H1 (cell line): ENCODE measurements at regions not wholly inside any gene's neighbourhood (a gene's known extent, or its start where the extent isn't known, plus 50 kb on each side); places are given as distances from the start of the nearest gene placed in this dataset.

Source experiments
- CTCF ChIA-PET: fragments of 300-600 bp; sonication (Branson Sonifier 250); formaldehyde crosslinking; loops from one replicate; lab custom pipeline; 2021; ENCODE audit not compliant: partially characterized antibody; lab: Charles Lee
- POLR2A ChIA-PET: fragments of 300-600 bp; sonication (Branson Sonifier 250); formaldehyde crosslinking; loops from one replicate; lab custom pipeline; 2021; ENCODE audit warnings: inconsistent platforms; ENCODE audit not compliant: partially characterized antibody; lab: Charles Lee
- DNase-seq, 2 experiments: peaks; one replicate each; pipeline versions ENCODE4 v3.0.0 to v3.0.0-alpha.2; 2010 to 2022; ENCODE audit warnings: low spot score in 2 of 2, low read depth in 1 of 2, mixed read lengths in 1 of 2
- FAIRE-seq: peaks from 2 replicates; lab custom pipeline; 2011; peaks lifted over from hg19 to GRCh38; lab: Jason Lieb, UNC
- H2AFZ ChIP-seq: 2 replicates; pipeline ENCODE4 v1.8.1; 2012; ENCODE audit warnings: low read length, inconsistent platforms
- H2AK5ac ChIP-seq: 2 replicates; pipeline ENCODE4 v1.6.1; 2013; ENCODE audit warnings: low read depth, low read length
- H2BK120ac ChIP-seq: replicated peaks from 2 replicates; pipeline ENCODE3; 2013; ENCODE audit warnings: low read depth, low read length, inconsistent platforms
- H2BK12ac ChIP-seq: 2 replicates; pipeline ENCODE4 v1.6.1; 2013; ENCODE audit warnings: low read depth, low read length
- H2BK15ac ChIP-seq: 2 replicates; pipeline ENCODE4 v1.6.1; 2013; ENCODE audit warnings: low read length
- H2BK20ac ChIP-seq: 2 replicates; pipeline ENCODE4 v1.6.1; 2013; ENCODE audit warnings: low read length
- H2BK5ac ChIP-seq: 2 replicates; pipeline ENCODE4 v1.6.1; 2013; ENCODE audit warnings: low read depth, low read length
- H3K14ac ChIP-seq: 2 replicates; pipeline ENCODE4 v1.6.1; 2013; ENCODE audit warnings: inconsistent platforms; ENCODE audit not compliant: insufficient read length
- H3K18ac ChIP-seq: 2 replicates; pipeline ENCODE4 v1.6.1; 2013; ENCODE audit warnings: low read length; ENCODE audit errors: extremely low read depth
- H3K23ac ChIP-seq: 2 replicates; pipeline ENCODE4 v1.6.1; 2013; ENCODE audit warnings: inconsistent platforms; ENCODE audit not compliant: insufficient read length
- H3K23me2 ChIP-seq: 2 replicates; pipeline ENCODE4 v1.6.1; 2013; ENCODE audit warnings: low read depth, low read length
- H3K27ac ChIP-seq: 2 replicates; pipeline ENCODE4 v1.6.1; 2011; ENCODE audit warnings: low read depth, low read length, inconsistent platforms
- H3K27me3 ChIP-seq, 4 experiments: replicated peaks in 1 of 4; 1 replicate in 1 of 4; 2 replicates in 3 of 4; pipeline versions ENCODE4 v1.6.1 to v1.8.1; 2011 to 2013; ENCODE audit warnings: low read length in 3 of 4, mild to moderate bottlenecking in 3 of 4, inconsistent platforms in 2 of 4, mixed read lengths in 2 of 4, moderate library complexity in 1 of 4; ENCODE audit not compliant: control insufficient read depth in 3 of 4, insufficient read depth in 3 of 4; ENCODE audit errors: extremely low read depth in 1 of 4
- H3K36me3 ChIP-seq, 4 experiments: 2 replicates each; pipeline versions ENCODE4 v1.6.1 to v1.8.1; 2011 to 2013; ENCODE audit warnings: mild to moderate bottlenecking in 4 of 4, low read length in 3 of 4, moderate library complexity in 2 of 4, control low read depth in 1 of 4, inconsistent platforms in 1 of 4; ENCODE audit not compliant: insufficient read depth in 4 of 4, control insufficient read depth in 2 of 4
- H3K4ac ChIP-seq: replicated peaks from 2 replicates; pipeline ENCODE3; 2013; ENCODE audit warnings: low read length, low read depth, mixed read lengths, inconsistent platforms; ENCODE audit not compliant: insufficient read length
- H3K4me1 ChIP-seq, 4 experiments: replicated peaks in 1 of 4; 1 replicate in 1 of 4; 2 replicates in 3 of 4; pipeline versions ENCODE4 v1.6.1 to v1.8.1; 2011 to 2013; ENCODE audit warnings: low read length in 3 of 4, inconsistent platforms in 2 of 4, mixed read lengths in 1 of 4; ENCODE audit not compliant: insufficient read depth in 4 of 4, control insufficient read depth in 3 of 4
- H3K4me2 ChIP-seq, 2 experiments: 2 replicates each; pipeline versions ENCODE4 v1.6.1 to v1.8.1; 2011 to 2013; ENCODE audit warnings: low read depth in 2 of 2, low read length in 2 of 2, control low read depth in 1 of 2, inconsistent platforms in 1 of 2, mild to moderate bottlenecking in 1 of 2; ENCODE audit not compliant: insufficient read depth in 1 of 2
- H3K4me3 ChIP-seq, 4 experiments: fragments of 200-600, 300-600 bp in 1 of 4; sonication (generic), shearing (Covaris generic), sonication (Bioruptor Twin) in 1 of 4; 2 replicates each; pipeline versions ENCODE4 v1.5.1 to v1.8.1; 2011 to 2016; ENCODE audit warnings: low read length in 4 of 4, low read depth in 3 of 4, control low read depth in 2 of 4, inconsistent platforms in 2 of 4, mild to moderate bottlenecking in 2 of 4, mixed read lengths in 1 of 4, moderate library complexity in 1 of 4; ENCODE audit not compliant: insufficient read depth in 2 of 4; ENCODE audit errors: extremely low read depth in 1 of 4
- H3K56ac ChIP-seq: replicated peaks from 2 replicates; pipeline ENCODE3; 2013; ENCODE audit warnings: low read depth, mild to moderate bottlenecking, mixed read lengths, low read length, inconsistent platforms; ENCODE audit not compliant: insufficient read length
- H3K79me1 ChIP-seq: 2 replicates; pipeline ENCODE4 v1.6.1; 2013; ENCODE audit warnings: low read depth, low read length, control low read depth
- H3K79me2 ChIP-seq, 2 experiments: 2 replicates each; pipeline versions ENCODE4 v1.6.1 to v1.8.1; 2012 to 2013; ENCODE audit warnings: low read length in 2 of 2, mild to moderate bottlenecking in 2 of 2, inconsistent platforms in 1 of 2; ENCODE audit not compliant: insufficient read depth in 2 of 2, control insufficient read depth in 1 of 2
- H3K9ac ChIP-seq, 4 experiments: replicated peaks in 1 of 4; 1 replicate in 1 of 4; 2 replicates in 3 of 4; pipeline versions ENCODE4 v1.6.1 to v1.8.1; 2011 to 2013; ENCODE audit warnings: low read depth in 3 of 4, low read length in 3 of 4, control low read depth in 2 of 4, mild to moderate bottlenecking in 2 of 4, moderate library complexity in 2 of 4, inconsistent platforms in 1 of 4; ENCODE audit errors: extremely low read depth in 1 of 4
- H3K9me3 ChIP-seq, 2 experiments: 2 replicates each; pipeline versions ENCODE4 v1.6.1 to v1.8.1; 2012 to 2013; ENCODE audit warnings: mild to moderate bottlenecking in 2 of 2, moderate library complexity in 2 of 2, control low read depth in 1 of 2, inconsistent platforms in 1 of 2, low read depth in 1 of 2, low read length in 1 of 2, mixed read lengths in 1 of 2; ENCODE audit not compliant: insufficient read depth in 2 of 2
- H4K20me1 ChIP-seq, 2 experiments: replicated peaks in 1 of 2; 2 replicates each; pipeline versions ENCODE3 to v1.8.1; 2011 to 2013; ENCODE audit warnings: inconsistent platforms in 2 of 2, low read length in 2 of 2, mild to moderate bottlenecking in 1 of 2; ENCODE audit not compliant: insufficient read depth in 2 of 2, control insufficient read depth in 1 of 2
- H4K5ac ChIP-seq: 2 replicates; pipeline ENCODE4 v1.6.1; 2013; ENCODE audit warnings: low read length, low read depth, mixed read lengths, inconsistent platforms; ENCODE audit not compliant: insufficient read length
- H4K8ac ChIP-seq: 2 replicates; pipeline ENCODE4 v1.8.0; 2013; ENCODE audit warnings: mild to moderate bottlenecking, moderate library complexity, low read length, inconsistent platforms; ENCODE audit not compliant: insufficient read depth; ENCODE audit errors: extremely low read depth
- H4K91ac ChIP-seq: replicated peaks from 2 replicates; pipeline ENCODE3; 2013; ENCODE audit warnings: low read length, mixed read lengths, inconsistent platforms; ENCODE audit not compliant: insufficient read length
- ASH2L ChIP-seq: fragments of 200-600, 300-600 bp; sonication (generic); IDR thresholded peaks from one replicate; pipeline ENCODE4 v1.7.1; 2017; ENCODE audit warnings: low read length
- KDM4A ChIP-seq: IDR thresholded peaks from one replicate; pipeline ENCODE4 v1.7.1; 2012; ENCODE audit warnings: low read depth, mild to moderate bottlenecking, moderate library complexity, low read length, inconsistent platforms; ENCODE audit not compliant: severe bottlenecking
- KDM5A ChIP-seq: fragments of 200-600 bp; IDR thresholded peaks from 2 replicates; pipeline ENCODE4 v1.7.1; 2012; ENCODE audit warnings: mild to moderate bottlenecking, low read length, inconsistent platforms, mixed read lengths
- POLR2AphosphoS5 ChIP-seq: IDR thresholded peaks from 2 replicates; pipeline ENCODE4 v1.6.1; 2011; ENCODE audit warnings: low read depth, low read length
- SP2 ChIP-seq: IDR thresholded peaks from 2 replicates; pipeline ENCODE4 v1.6.1; 2012; ENCODE audit warnings: mild to moderate bottlenecking, low read length, inconsistent platforms
- YY1 ChIP-seq: IDR thresholded peaks from 2 replicates; pipeline ENCODE4 v1.6.1; 2011; ENCODE audit warnings: low read depth, mild to moderate bottlenecking, low read length
- WGBS, 2 experiments: shearing (Covaris generic) in 1 of 2; methylation state at CpG; one replicate each; pipeline versions ENCODE4 v1.1.6 to v1.1.7; 2013 to 2015; ENCODE audit warnings: low lambda C conversion rate in 2 of 2, mixed read lengths in 2 of 2, inconsistent platforms in 1 of 2, low coverage in 1 of 2, missing lambda C conversion rate in 1 of 2; ENCODE audit not compliant: insufficient replicate concordance in 2 of 2, insufficient coverage in 1 of 2, insufficient read length in 1 of 2; ENCODE audit errors: extremely low coverage in 1 of 2, missing lambda C conversion rate in 1 of 2; 5-methylcytosine and 5-hydroxymethylcytosine counted together
- TF ChIP-seq, protein P1 (sequence below): IDR thresholded peaks from 2 replicates; pipeline ENCODE4 v1.6.1; 2011; ENCODE audit warnings: low read depth, mild to moderate bottlenecking, low read length; ENCODE audit not compliant: insufficient read depth
- TF ChIP-seq, protein P2 (sequence below): IDR thresholded peaks from 2 replicates; pipeline ENCODE4 v1.6.1; 2012; ENCODE audit warnings: low read length, inconsistent platforms

DNA sequence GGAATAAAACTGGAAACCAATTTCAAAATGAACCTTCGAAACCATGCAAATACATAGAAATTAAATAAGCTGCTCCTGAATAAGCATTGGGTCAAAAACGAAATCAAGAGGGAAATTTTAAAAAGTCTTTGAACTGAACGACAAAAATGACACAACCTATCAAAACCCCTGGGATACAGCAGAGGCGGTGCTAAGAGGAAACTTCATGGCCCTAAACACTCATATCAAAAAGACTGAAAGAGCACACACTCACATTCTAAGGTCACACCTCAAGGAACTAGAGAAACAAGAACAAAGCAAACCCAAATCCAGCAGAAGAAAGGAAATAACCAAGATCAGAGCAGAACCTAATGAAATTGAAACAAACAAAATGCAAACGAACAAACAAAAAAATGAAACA lies 85.2 kb upstream of the CDC42BPA start:
- no peaks in the 10 kb centered on the region for H4K20me1 ChIP-seq
- H2BK20ac ChIP-seq = no peak overlapping the region
- no peak overlapping the region for H3K4me2 ChIP-seq
- no peaks in the 10 kb centered on the region for H3K36me3 ChIP-seq
- WGBS, 2 experiments = 80% methylated on average over 5 of the region's 5 CpGs; no CpG with 5 or more reads in 1 of the 2 experiments
- H2BK120ac ChIP-seq = no peak overlapping the region
- no peaks in the 10 kb centered on the region for H3K79me2 ChIP-seq
- no peak overlapping the region for H2BK12ac ChIP-seq
- no peak overlapping the region for H2BK15ac ChIP-seq
- no peak overlapping the region for H3K4me3 ChIP-seq
- H4K5ac ChIP-seq = no peak overlapping the region
- H3K4me1 ChIP-seq = no peaks in the 10 kb centered on the region
- H2AK5ac ChIP-seq = no peak overlapping the region
- H3K18ac ChIP-seq = no peak overlapping the region
- H3K79me1 ChIP-seq = no peaks in the 10 kb centered on the region
- DNase-seq (no peak), FAIRE-seq (no peak)
- POLR2A ChIA-PET = no interaction called here
- no peak overlapping the region for H2AFZ ChIP-seq
- no peak overlapping the region for H3K4ac ChIP-seq
- no peak overlapping the region for H3K27ac ChIP-seq
- no peak overlapping the region for H2BK5ac ChIP-seq
- H3K9me3 ChIP-seq = peaks cover 6% of the 10 kb centered on the region in 2 experiments; a peak in 2 of 4 replicates
- no peaks in the 10 kb centered on the region for H3K23me2 ChIP-seq
- H4K91ac ChIP-seq = no peak overlapping the region
- no peak overlapping the region for H4K8ac ChIP-seq
- H3K23ac ChIP-seq = no peak overlapping the region
- no peak overlapping the region for H3K9ac ChIP-seq
- no peak overlapping the region for H3K14ac ChIP-seq
- H3K56ac ChIP-seq = no peak overlapping the region
- CTCF ChIA-PET = interaction anchor here (0.6 to 0.9 kb wide), 2 partner anchors 12 to 470 kb away, joined by 3 read pairs; no protein-coding TSS in a partner anchor
- no peaks in the 10 kb centered on the region for H3K27me3 ChIP-seq
- TF ChIP-seq KDM4A (no peak), POLR2AphosphoS5 (no peak), SP2 (no peak), ASH2L (no peak), YY1 (no peak), KDM5A (no peak)
- TF ChIP-seq, protein P1, sequence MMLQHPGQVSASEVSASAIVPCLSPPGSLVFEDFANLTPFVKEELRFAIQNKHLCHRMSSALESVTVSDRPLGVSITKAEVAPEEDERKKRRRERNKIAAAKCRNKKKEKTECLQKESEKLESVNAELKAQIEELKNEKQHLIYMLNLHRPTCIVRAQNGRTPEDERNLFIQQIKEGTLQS = no peak
- TF ChIP-seq, protein P2, sequence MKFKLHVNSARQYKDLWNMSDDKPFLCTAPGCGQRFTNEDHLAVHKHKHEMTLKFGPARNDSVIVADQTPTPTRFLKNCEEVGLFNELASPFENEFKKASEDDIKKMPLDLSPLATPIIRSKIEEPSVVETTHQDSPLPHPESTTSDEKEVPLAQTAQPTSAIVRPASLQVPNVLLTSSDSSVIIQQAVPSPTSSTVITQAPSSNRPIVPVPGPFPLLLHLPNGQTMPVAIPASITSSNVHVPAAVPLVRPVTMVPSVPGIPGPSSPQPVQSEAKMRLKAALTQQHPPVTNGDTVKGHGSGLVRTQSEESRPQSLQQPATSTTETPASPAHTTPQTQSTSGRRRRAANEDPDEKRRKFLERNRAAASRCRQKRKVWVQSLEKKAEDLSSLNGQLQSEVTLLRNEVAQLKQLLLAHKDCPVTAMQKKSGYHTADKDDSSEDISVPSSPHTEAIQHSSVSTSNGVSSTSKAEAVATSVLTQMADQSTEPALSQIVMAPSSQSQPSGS = no peak
